Heart left ventricle (tissue), 13 donors: ENCODE measurements at regions not wholly inside any gene's neighbourhood (a gene's known extent, or its start where the extent isn't known, plus 50 kb on each side); places are given as distances from the start of the nearest gene placed in this dataset.
"Not testable (repeated sequence)": the region's sequence is repeated elsewhere in the genome, so short reads cannot be mapped to it uniquely, and the experiment has no call there.

Experiments used
- POLR2A ChIP-seq, 2 donors: fragments of 450-650 bp; IDR thresholded peaks; one replicate each; pipeline ENCODE4 v1.6.1; 2017; ENCODE audit warnings: antibody characterized with exemption in 2 of 2, mild to moderate bottlenecking in 2 of 2, moderate library complexity in 2 of 2
- TF ChIP-seq, protein P1 (sequence below), 12 donors: fragments of 200-600 bp; sonication (generic) in 4 of 12; IDR thresholded peaks; one replicate each; pipeline versions ENCODE4 v1.5.0 to v1.8.0; 2018 to 2022; ENCODE audit warnings: antibody characterized with exemption in 12 of 12, mild to moderate bottlenecking in 5 of 12
- donor health status: ischemic (EF 13 %, LVEDD 7.1; RV severe dilation, severe dysfunction).
- donor health status: DM: no; HTN: yes; CAD: no.
- donor health status: DM: no; HTN: no; CAD: no.
- donor health status: ischemic (EF 25% LVEDD 6.9; RV normal size, moderate dysfunction).
- donor health status: ischemic (EF 25% LVEDD 5.7; RV mildly dilated, moderate dysfunction).
- donor health status: ischemic (EF 35%, LVEDD 5.7; RV mildly dilated, moderate dysfunction).
- donor health status: nonischemic (EF 11% LVEDD 7.7; RV severe dilation, severe dysfunction).
- donor health status: DM: yes; HTN: yes; CAD: no.
- donor health status: PGD.
- donor health status: ischemic (EF 29% LVEDD 5.4; RV normal size, mild dysfunction).
- donor health status: nonischemic (EF 23%, LVEDD 6.1; RV moderate dilation, normal function).

DNA sequence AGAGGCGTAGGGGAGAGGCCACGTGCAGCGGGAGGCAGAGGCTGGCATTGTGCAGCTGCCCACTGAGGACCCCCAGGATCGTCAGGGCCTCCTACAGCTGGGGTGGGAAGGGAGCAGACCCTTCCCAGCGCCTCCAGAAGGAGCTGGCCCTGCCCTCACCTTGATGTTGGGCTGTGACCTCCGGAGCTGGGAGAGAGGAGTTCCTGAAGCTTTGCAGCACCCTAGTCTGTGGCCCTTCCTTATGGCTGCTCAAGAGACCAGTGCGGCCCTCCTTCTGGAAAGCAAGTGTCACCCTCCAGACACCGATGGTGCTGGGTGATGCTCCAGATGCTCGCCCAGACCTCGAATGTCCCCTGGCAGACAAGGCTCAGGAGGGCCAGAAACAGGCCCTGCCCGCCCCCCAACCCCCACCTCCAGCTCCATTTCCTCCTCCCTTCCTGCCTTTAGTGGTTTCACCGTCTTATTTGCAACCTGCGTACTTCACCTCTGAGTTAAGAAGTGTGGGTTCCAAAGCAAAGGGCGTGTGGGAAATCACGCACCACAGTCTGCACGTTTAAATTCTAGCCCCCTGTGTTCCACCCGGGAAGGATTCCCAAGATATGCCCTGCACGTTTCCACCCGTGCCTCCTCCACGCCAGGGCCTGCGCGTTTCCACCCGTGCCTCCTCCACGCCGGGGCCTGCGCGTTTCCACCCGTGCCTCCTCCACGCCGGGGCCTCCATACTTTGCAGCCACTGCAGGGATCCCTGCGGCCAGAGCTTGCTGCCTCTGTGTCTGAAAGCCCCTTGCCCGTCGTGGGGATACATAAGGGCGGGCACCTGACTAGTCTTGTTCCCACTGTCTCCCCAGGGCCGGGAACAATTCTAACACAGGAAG, 152.6 kb downstream of the NPIPB11 start:
- TF ChIP-seq, protein P1, sequence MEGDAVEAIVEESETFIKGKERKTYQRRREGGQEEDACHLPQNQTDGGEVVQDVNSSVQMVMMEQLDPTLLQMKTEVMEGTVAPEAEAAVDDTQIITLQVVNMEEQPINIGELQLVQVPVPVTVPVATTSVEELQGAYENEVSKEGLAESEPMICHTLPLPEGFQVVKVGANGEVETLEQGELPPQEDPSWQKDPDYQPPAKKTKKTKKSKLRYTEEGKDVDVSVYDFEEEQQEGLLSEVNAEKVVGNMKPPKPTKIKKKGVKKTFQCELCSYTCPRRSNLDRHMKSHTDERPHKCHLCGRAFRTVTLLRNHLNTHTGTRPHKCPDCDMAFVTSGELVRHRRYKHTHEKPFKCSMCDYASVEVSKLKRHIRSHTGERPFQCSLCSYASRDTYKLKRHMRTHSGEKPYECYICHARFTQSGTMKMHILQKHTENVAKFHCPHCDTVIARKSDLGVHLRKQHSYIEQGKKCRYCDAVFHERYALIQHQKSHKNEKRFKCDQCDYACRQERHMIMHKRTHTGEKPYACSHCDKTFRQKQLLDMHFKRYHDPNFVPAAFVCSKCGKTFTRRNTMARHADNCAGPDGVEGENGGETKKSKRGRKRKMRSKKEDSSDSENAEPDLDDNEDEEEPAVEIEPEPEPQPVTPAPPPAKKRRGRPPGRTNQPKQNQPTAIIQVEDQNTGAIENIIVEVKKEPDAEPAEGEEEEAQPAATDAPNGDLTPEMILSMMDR (IDR thresholded peaks at IDR 0.05): not testable (repeated sequence)
- not testable (repeated sequence) for TF ChIP-seq POLR2A (IDR thresholded peaks at IDR 0.05)
